CD14-positive monocyte (primary cell): ENCODE measurements at regions not wholly inside any gene's neighbourhood (a gene's known extent, or its start where the extent isn't known, plus 50 kb on each side); places are given as distances from the start of the nearest gene placed in this dataset.

ENCODE experiments used
- DNase-seq, 3 donors: peaks; one replicate each; pipeline ENCODE4 v3.0.0-alpha.2; 2011 to 2022
- H2AFZ ChIP-seq: 2 replicates; pipeline ENCODE4 v1.6.0; 2012; ENCODE audit warnings: mild to moderate bottlenecking, low read depth, low read length, inconsistent platforms; ENCODE audit not compliant: insufficient read depth, poor library complexity, severe bottlenecking
- H3K27ac ChIP-seq, 2 donors: 1 replicate in 1 of 2; 2 replicates in 1 of 2; pipeline ENCODE4 v1.5.1; 2012 to 2013; ENCODE audit warnings: low read length in 2 of 2, control low read depth in 1 of 2, inconsistent platforms in 1 of 2, low read depth in 1 of 2, mild to moderate bottlenecking in 1 of 2
- H3K27me3 ChIP-seq, 2 donors: one replicate each; pipeline versions ENCODE4 v1.6.0 to v1.6.1; 2011 to 2013; ENCODE audit warnings: low read length in 2 of 2; ENCODE audit not compliant: control insufficient read depth in 2 of 2, insufficient read depth in 2 of 2
- H3K36me3 ChIP-seq, 2 donors: replicated peaks in 1 of 2; 1 replicate in 1 of 2; 2 replicates in 1 of 2; pipeline versions ENCODE4 v1.5.1 to v1.6.1; 2012 to 2013; ENCODE audit warnings: low read length in 2 of 2, control low read depth in 1 of 2, inconsistent platforms in 1 of 2, mild to moderate bottlenecking in 1 of 2; ENCODE audit not compliant: insufficient read depth in 2 of 2, control insufficient read depth in 1 of 2
- H3K4me1 ChIP-seq, 2 donors: 1 replicate in 1 of 2; 2 replicates in 1 of 2; pipeline versions ENCODE4 v1.5.1 to v1.6.1; 2012 to 2013; ENCODE audit warnings: low read length in 2 of 2, control low read depth in 1 of 2, inconsistent platforms in 1 of 2, mild to moderate bottlenecking in 1 of 2, moderate library complexity in 1 of 2; ENCODE audit not compliant: insufficient read depth in 2 of 2, control insufficient read depth in 1 of 2
- H3K4me2 ChIP-seq: replicated peaks from 2 replicates; pipeline ENCODE3; 2012; ENCODE audit warnings: low read length, moderate library complexity, mild to moderate bottlenecking; ENCODE audit not compliant: poor library complexity, severe bottlenecking; ENCODE audit errors: extremely low read depth
- H3K4me3 ChIP-seq, 3 experiments: fragments of 200-600 bp in 1 of 3; sonication (generic) in 1 of 3; replicated peaks in 1 of 3; 1 replicate in 2 of 3; 2 replicates in 1 of 3; pipeline ENCODE4 v1.5.1; 2011 to 2013; ENCODE audit warnings: low read length in 3 of 3, mild to moderate bottlenecking in 3 of 3, control low read depth in 2 of 3, low read depth in 2 of 3, inconsistent platforms in 1 of 3, moderate library complexity in 1 of 3
- H3K79me2 ChIP-seq: 2 replicates; pipeline ENCODE4 v1.6.0; 2012; ENCODE audit warnings: mild to moderate bottlenecking, control low read depth, inconsistent platforms, low read length, moderate library complexity; ENCODE audit not compliant: insufficient read depth
- H3K9ac ChIP-seq: 2 replicates; pipeline ENCODE4 v1.6.0; 2017; ENCODE audit warnings: low read length, mild to moderate bottlenecking; ENCODE audit not compliant: insufficient read depth, poor library complexity, severe bottlenecking
- H3K9me3 ChIP-seq, 2 donors: replicated peaks in 1 of 2; 1 replicate in 1 of 2; 2 replicates in 1 of 2; pipeline versions ENCODE4 v1.5.1 to v1.6.1; 2012 to 2013; ENCODE audit warnings: low read length in 2 of 2, control low read depth in 1 of 2; ENCODE audit not compliant: control insufficient read depth in 1 of 2, insufficient read depth in 1 of 2
- H4K20me1 ChIP-seq: 2 replicates; pipeline ENCODE4 v1.6.0; 2012; ENCODE audit warnings: mild to moderate bottlenecking, low read length, control low read depth, moderate library complexity; ENCODE audit not compliant: insufficient read depth
- H3K27ac Mint-ChIP-seq, 7 donors: one replicate each; pipeline ENCODE4 v1.8.0; 2020; ENCODE audit warnings: mild to moderate bottlenecking in 7 of 7, mixed read lengths in 7 of 7, moderate library complexity in 6 of 7, inconsistent platforms in 2 of 7
- H3K27me3 Mint-ChIP-seq, 3 donors: one replicate each; pipeline ENCODE4 v1.8.0; 2021 to 2022; ENCODE audit warnings: low read depth in 3 of 3, mild to moderate bottlenecking in 3 of 3, mixed read lengths in 3 of 3, moderate library complexity in 3 of 3, inconsistent platforms in 1 of 3
- H3K36me3 Mint-ChIP-seq, 2 donors: one replicate each; pipeline ENCODE4 v1.8.0; 2020; ENCODE audit warnings: mixed read lengths in 2 of 2, inconsistent platforms in 1 of 2, mild to moderate bottlenecking in 1 of 2
- H3K4me1 Mint-ChIP-seq: one replicate; pipeline ENCODE4 v1.8.0; 2020; ENCODE audit warnings: mild to moderate bottlenecking, mixed read lengths
- H3K4me3 Mint-ChIP-seq, 2 donors: one replicate each; pipeline ENCODE4 v1.8.0; 2020; ENCODE audit warnings: mild to moderate bottlenecking in 2 of 2, mixed read lengths in 2 of 2, moderate library complexity in 1 of 2
- H3K9me3 Mint-ChIP-seq, 7 donors: one replicate each; pipeline ENCODE4 v1.8.0; 2020 to 2022; ENCODE audit warnings: mixed read lengths in 7 of 7, mild to moderate bottlenecking in 6 of 7, moderate library complexity in 6 of 7, inconsistent platforms in 2 of 7
- whole genome bisulfite sequencing: methylation state at CpG from one replicate; pipeline ENCODE4 v1.1.5; 2013; ENCODE audit warnings: missing lambda C conversion rate; ENCODE audit not compliant: insufficient coverage; 5-methylcytosine and 5-hydroxymethylcytosine counted together
- intact Hi-C, 2 donors: fragments of 100-400 bp; cut with micrococcal nuclease; formaldehyde crosslinking; loops; one replicate each; pipeline versions ENCODE4 v1.15.0 to v1.15.1; 2023
- TF ChIP-seq, protein P1 (sequence below): fragments of 200-600 bp; IDR thresholded peaks from one replicate; pipeline ENCODE4 v1.8.0; 2022; ENCODE audit warnings: antibody characterized with exemption, mild to moderate bottlenecking

DNA sequence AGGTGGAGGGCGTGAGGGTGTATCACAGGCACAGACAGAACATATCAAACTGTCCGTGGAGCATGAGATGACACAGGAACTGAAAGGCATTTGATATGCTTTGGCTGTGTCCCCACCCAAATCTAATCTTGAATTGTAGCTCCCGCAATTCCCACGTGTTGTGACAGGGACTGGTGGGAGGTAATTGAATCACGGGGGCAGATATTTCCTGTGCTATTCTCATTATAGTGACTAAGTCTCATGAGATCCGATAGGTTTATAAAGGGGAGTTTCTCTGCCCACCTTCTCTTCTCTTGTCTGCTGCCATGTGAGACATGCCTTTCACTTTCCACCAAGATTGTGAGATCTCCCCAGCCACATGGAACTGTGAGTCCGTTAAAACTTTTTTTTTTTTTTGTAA is 123.1 kb upstream of the PIEZO2 start:
- Mint-ChIP-seq H3K27me3 (peaks cover 0 to 3% (median 1%) of the 10 kb centered on the region in 3 donors), H3K9me3 (peaks cover 0 to 8% (median 4%) of the 10 kb centered on the region in 7 donors), H3K4me1 (peaks cover 5% of the 10 kb centered on the region), H3K36me3 (no peaks in the 10 kb centered on the region), H3K27ac (no peak overlapping the region), H3K4me3 (no peak overlapping the region)
- TF ChIP-seq, protein P1, sequence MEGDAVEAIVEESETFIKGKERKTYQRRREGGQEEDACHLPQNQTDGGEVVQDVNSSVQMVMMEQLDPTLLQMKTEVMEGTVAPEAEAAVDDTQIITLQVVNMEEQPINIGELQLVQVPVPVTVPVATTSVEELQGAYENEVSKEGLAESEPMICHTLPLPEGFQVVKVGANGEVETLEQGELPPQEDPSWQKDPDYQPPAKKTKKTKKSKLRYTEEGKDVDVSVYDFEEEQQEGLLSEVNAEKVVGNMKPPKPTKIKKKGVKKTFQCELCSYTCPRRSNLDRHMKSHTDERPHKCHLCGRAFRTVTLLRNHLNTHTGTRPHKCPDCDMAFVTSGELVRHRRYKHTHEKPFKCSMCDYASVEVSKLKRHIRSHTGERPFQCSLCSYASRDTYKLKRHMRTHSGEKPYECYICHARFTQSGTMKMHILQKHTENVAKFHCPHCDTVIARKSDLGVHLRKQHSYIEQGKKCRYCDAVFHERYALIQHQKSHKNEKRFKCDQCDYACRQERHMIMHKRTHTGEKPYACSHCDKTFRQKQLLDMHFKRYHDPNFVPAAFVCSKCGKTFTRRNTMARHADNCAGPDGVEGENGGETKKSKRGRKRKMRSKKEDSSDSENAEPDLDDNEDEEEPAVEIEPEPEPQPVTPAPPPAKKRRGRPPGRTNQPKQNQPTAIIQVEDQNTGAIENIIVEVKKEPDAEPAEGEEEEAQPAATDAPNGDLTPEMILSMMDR: no peak
- Histone ChIP-seq H3K4me2 (no peak overlapping the region), H4K20me1 (no peaks in the 10 kb centered on the region), H3K27me3 (no peaks in the 10 kb centered on the region), H3K36me3 (no peaks in the 10 kb centered on the region), H3K9ac (no peak overlapping the region), H3K27ac (no peak overlapping the region), H3K79me2 (no peaks in the 10 kb centered on the region), H2AFZ (no peak overlapping the region), H3K9me3 (no peaks in the 10 kb centered on the region), H3K4me1 (no peaks in the 10 kb centered on the region), H3K4me3 (no peak overlapping the region)
- no peak for DNase-seq
- 87% methylated on average over 2 of the region's 7 CpGs for WGBS
- intact Hi-C loops: no loop called here

GRCh38 chr18:11271954-11272353 is 122.6 kb upstream of the PIEZO2 start:
- no peaks in the 10 kb centered on the region for H3K4me1 ChIP-seq
- no peak overlapping the region for H3K4me2 ChIP-seq
- TF ChIP-seq, protein P1: no peak
- H3K27me3 ChIP-seq: no peaks in the 10 kb centered on the region
- no peaks in the 10 kb centered on the region for H3K79me2 ChIP-seq
- H3K9me3 Mint-ChIP-seq: peaks cover 0 to 8% (median 4%) of the 10 kb centered on the region in 7 donors
- WGBS: no CpG with 5 or more reads among the region's 3 CpGs
- H3K27ac ChIP-seq: no peak overlapping the region
- H3K9ac ChIP-seq: no peak overlapping the region
- no peak overlapping the region for H3K4me3 Mint-ChIP-seq
- intact Hi-C loops: no loop called here
- no peaks in the 10 kb centered on the region for H3K36me3 Mint-ChIP-seq
- peaks cover 5% of the 10 kb centered on the region for H3K4me1 Mint-ChIP-seq
- no peak overlapping the region for H2AFZ ChIP-seq
- no peak overlapping the region for H3K27ac Mint-ChIP-seq
- no peaks in the 10 kb centered on the region for H4K20me1 ChIP-seq
- no peak overlapping the region for H3K4me3 ChIP-seq
- H3K9me3 ChIP-seq: no peaks in the 10 kb centered on the region
- DNase-seq: no peak
- peaks cover 0 to 3% (median 1%) of the 10 kb centered on the region in 3 donors for H3K27me3 Mint-ChIP-seq
- H3K36me3 ChIP-seq: no peaks in the 10 kb centered on the region
